Erythroblast (primary cell): ENCODE measurements at regions not wholly inside any gene's neighbourhood (a gene's known extent, or its start where the extent isn't known, plus 50 kb on each side); places are given as distances from the start of the nearest gene placed in this dataset.

Experiments used
- GATA1 ChIP-seq: IDR thresholded peaks from 2 replicates; pipeline ENCODE4 v1.6.1; 2011; ENCODE audit warnings: low read depth, mild to moderate bottlenecking, control low read depth, low read length, moderate library complexity
- POLR2A ChIP-seq: IDR thresholded peaks from 2 replicates; pipeline ENCODE4 v1.6.1; 2011; ENCODE audit warnings: mild to moderate bottlenecking, low read length

DNA sequence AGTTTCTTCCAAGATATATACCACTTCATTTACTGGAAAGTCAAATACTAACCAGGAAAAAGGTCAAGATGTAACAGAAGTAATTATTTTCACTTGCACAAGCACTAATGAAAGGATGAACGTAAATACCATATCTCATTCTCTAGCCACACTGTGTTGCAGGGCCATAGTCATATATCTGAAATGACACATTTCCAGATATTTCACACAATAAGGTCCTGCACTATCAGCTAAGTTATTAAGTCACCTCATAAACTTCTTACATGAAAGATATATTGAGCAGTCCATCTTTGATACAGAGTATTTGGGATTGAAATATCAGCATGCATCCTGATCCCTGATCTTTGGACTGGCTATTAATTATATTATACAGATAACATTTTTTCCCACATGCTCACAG lies 783.3 kb upstream of the MGAT4C start:
- TF ChIP-seq POLR2A (no peak), GATA1 (no peak)
